Trophoblast cell (in vitro differentiated cells and primary cell): ENCODE measurements at regions not wholly inside any gene's neighbourhood (a gene's known extent, or its start where the extent isn't known, plus 50 kb on each side); places are given as distances from the start of the nearest gene placed in this dataset.

Experiments used
- DNase-seq, 2 donors: peaks; one replicate each; pipeline ENCODE4 v3.0.0-alpha.2; 2016
- H2AFZ ChIP-seq: 2 replicates; pipeline ENCODE4 v1.6.1; 2013; ENCODE audit warnings: low read length, moderate library complexity, mild to moderate bottlenecking; ENCODE audit not compliant: insufficient read depth, poor library complexity
- H2AK5ac ChIP-seq: 2 replicates; pipeline ENCODE4 v1.6.1; 2013; ENCODE audit warnings: mild to moderate bottlenecking, low read length
- H2BK120ac ChIP-seq: 2 replicates; pipeline ENCODE4 v1.6.1; 2013; ENCODE audit warnings: low read length, mild to moderate bottlenecking, moderate library complexity; ENCODE audit not compliant: insufficient read depth, poor library complexity
- H2BK12ac ChIP-seq: 2 replicates; pipeline ENCODE4 v1.6.1; 2013; ENCODE audit warnings: mild to moderate bottlenecking, low read length, moderate library complexity
- H2BK5ac ChIP-seq: 2 replicates; pipeline ENCODE4 v1.6.1; 2013; ENCODE audit warnings: low read length, low read depth, moderate library complexity, mild to moderate bottlenecking; ENCODE audit not compliant: poor library complexity
- H3K14ac ChIP-seq: 2 replicates; pipeline ENCODE4 v1.6.1; 2013; ENCODE audit warnings: mild to moderate bottlenecking, low read length
- H3K18ac ChIP-seq: 2 replicates; pipeline ENCODE4 v1.6.1; 2013; ENCODE audit warnings: mild to moderate bottlenecking, low read length
- H3K23ac ChIP-seq: 2 replicates; pipeline ENCODE4 v1.6.1; 2013; ENCODE audit warnings: low read length
- H3K27ac ChIP-seq: 2 replicates; pipeline ENCODE4 v1.5.1; 2013; ENCODE audit warnings: low read depth, mild to moderate bottlenecking, inconsistent platforms, low read length, moderate library complexity
- H3K27me3 ChIP-seq: 2 replicates; pipeline ENCODE4 v1.6.1; 2013; ENCODE audit warnings: inconsistent platforms, mild to moderate bottlenecking, low read length, moderate library complexity; ENCODE audit not compliant: insufficient read depth
- H3K36me3 ChIP-seq, 2 experiments: 1 replicate in 1 of 2; 2 replicates in 1 of 2; pipeline ENCODE4 v1.6.1; 2013; ENCODE audit warnings: low read length in 2 of 2, mild to moderate bottlenecking in 2 of 2, moderate library complexity in 1 of 2; ENCODE audit not compliant: insufficient read depth in 2 of 2, control insufficient read depth in 1 of 2
- H3K4ac ChIP-seq: 2 replicates; pipeline ENCODE4 v1.6.1; 2013; ENCODE audit warnings: low read depth, mild to moderate bottlenecking, low read length, moderate library complexity
- H3K4me1 ChIP-seq, 2 experiments: 1 replicate in 1 of 2; 2 replicates in 1 of 2; pipeline ENCODE4 v1.6.1; 2013; ENCODE audit warnings: low read length in 2 of 2, mild to moderate bottlenecking in 2 of 2, moderate library complexity in 1 of 2; ENCODE audit not compliant: insufficient read depth in 2 of 2, control insufficient read depth in 1 of 2
- H3K4me2 ChIP-seq: 2 replicates; pipeline ENCODE4 v1.6.1; 2013; ENCODE audit warnings: inconsistent platforms, mild to moderate bottlenecking, low read length, moderate library complexity
- H3K4me3 ChIP-seq: 2 replicates; pipeline ENCODE4 v1.5.1; 2013; ENCODE audit warnings: mild to moderate bottlenecking, low read depth, low read length, inconsistent platforms
- H3K79me1 ChIP-seq: one replicate; pipeline ENCODE4 v1.6.1; 2013; ENCODE audit warnings: low read length
- H3K79me2 ChIP-seq: 2 replicates; pipeline ENCODE4 v1.6.1; 2013; ENCODE audit warnings: low read length, mild to moderate bottlenecking; ENCODE audit not compliant: control insufficient read depth, insufficient read depth, poor library complexity
- H3K9ac ChIP-seq: 2 replicates; pipeline ENCODE4 v1.6.1; 2013; ENCODE audit warnings: mild to moderate bottlenecking, low read length
- H3K9me3 ChIP-seq: 2 replicates; pipeline ENCODE4 v1.6.1; 2013; ENCODE audit warnings: low read depth, mild to moderate bottlenecking, control low read depth, inconsistent platforms, low read length; ENCODE audit not compliant: insufficient read depth
- H4K12ac ChIP-seq: 2 replicates; pipeline ENCODE4 v1.6.1; 2013; ENCODE audit warnings: low read depth, mild to moderate bottlenecking, low read length, moderate library complexity
- H4K8ac ChIP-seq: 2 replicates; pipeline ENCODE4 v1.6.1; 2013; ENCODE audit warnings: low read depth, mild to moderate bottlenecking, low read length, moderate library complexity
- H4K91ac ChIP-seq: one replicate; pipeline ENCODE4 v1.6.1; 2013; ENCODE audit warnings: low read depth, mild to moderate bottlenecking, low read length, moderate library complexity
- WGBS: extraction: QIAGEN DNeasy Blood & Tissue Kit; methylation state at CpG from one replicate; pipeline ENCODE4 v1.1.7; 2013; ENCODE audit warnings: missing lambda C conversion rate; ENCODE audit not compliant: insufficient read length, insufficient coverage; ENCODE audit errors: extremely low coverage; 5-methylcytosine and 5-hydroxymethylcytosine counted together

DNA sequence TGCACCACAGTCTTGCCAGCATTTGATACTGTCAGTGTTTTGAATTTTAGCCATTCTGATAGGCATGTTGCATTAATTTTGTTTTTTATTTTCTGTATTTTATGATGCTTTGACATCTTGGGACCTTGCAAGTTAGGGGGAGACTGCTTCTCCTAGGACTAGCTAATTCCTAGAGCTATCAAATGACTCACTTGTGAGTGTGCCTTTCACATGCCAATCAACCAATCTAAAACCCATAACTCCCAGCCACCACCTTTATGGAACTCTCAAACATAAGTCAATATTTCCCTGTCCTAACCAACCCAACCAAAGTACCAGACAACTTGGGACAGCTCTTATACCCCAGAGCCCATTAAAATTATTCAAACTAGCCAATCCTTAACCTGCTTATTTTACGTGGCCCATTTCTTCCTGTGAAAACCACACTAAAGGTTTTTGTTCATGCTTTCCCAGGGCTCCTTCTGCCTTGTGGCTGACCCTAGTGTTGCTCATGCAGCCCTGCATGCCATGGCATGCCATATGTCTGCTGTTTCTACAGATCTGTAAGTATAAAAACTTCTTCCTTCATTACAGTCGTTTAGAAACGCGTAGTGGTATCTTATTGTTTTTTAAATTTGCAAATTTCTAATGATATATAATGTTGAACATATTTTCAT is 230.1 kb downstream of the GPD2 start:
- Histone ChIP-seq H4K8ac (no peak overlapping the region), H3K79me2 (no peaks in the 10 kb centered on the region), H3K36me3 (no peaks in the 10 kb centered on the region), H3K9ac (no peak overlapping the region), H3K9me3 (no peaks in the 10 kb centered on the region), H2AFZ (no peak overlapping the region), H3K23ac (no peak overlapping the region), H3K4ac (no peak overlapping the region), H3K27ac (no peak overlapping the region), H4K91ac (no peak overlapping the region), H2BK12ac (no peak overlapping the region), H3K27me3 (no peaks in the 10 kb centered on the region), H3K18ac (no peak overlapping the region), H3K79me1 (no peaks in the 10 kb centered on the region), H2BK5ac (no peak overlapping the region), H2AK5ac (no peak overlapping the region), H4K12ac (no peak overlapping the region), H3K4me3 (no peak overlapping the region), H3K4me1 (no peaks in the 10 kb centered on the region), H2BK120ac (no peak overlapping the region), H3K4me2 (no peak overlapping the region), H3K14ac (no peak overlapping the region)
- no peak for DNase-seq
- WGBS: no CpG with 5 or more reads among the region's 4 CpGs

DNA sequence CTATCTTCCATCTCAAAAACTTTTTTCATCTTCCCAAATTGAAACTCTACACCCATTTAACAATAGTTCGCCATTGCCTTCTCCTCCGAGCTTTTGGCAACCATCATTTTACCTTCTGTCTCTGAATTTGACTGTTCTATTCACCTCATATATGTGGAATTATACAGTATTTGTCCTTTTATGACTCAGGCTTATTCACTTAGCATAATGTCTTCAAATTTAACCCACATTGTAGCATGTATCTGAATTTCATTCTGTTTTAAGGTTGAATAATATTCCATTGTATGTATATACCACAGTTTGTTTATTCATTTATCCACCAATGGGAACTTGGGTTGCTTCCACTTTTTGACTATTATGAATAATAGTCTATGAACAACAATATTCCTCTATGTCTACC is 233.9 kb downstream of the GPD2 start:
- no peak overlapping the region for H3K27ac ChIP-seq
- no peak overlapping the region for H4K12ac ChIP-seq
- no peaks in the 10 kb centered on the region for H3K9me3 ChIP-seq
- H3K27me3 ChIP-seq: no peaks in the 10 kb centered on the region
- H3K79me1 ChIP-seq: no peaks in the 10 kb centered on the region
- no peak for DNase-seq
- H3K4ac ChIP-seq: no peak overlapping the region
- 100% methylated on average over 1 of the region's 2 CpGs for WGBS
- H3K9ac ChIP-seq: no peak overlapping the region
- H3K36me3 ChIP-seq: no peaks in the 10 kb centered on the region
- H2BK12ac ChIP-seq: no peak overlapping the region
- no peaks in the 10 kb centered on the region for H3K4me1 ChIP-seq
- no peak overlapping the region for H3K23ac ChIP-seq
- no peak overlapping the region for H2BK120ac ChIP-seq
- no peak overlapping the region for H4K8ac ChIP-seq
- H2BK5ac ChIP-seq: no peak overlapping the region
- H2AK5ac ChIP-seq: no peak overlapping the region
- H2AFZ ChIP-seq: no peak overlapping the region
- H3K14ac ChIP-seq: no peak overlapping the region
- no peak overlapping the region for H3K4me3 ChIP-seq
- no peak overlapping the region for H3K18ac ChIP-seq
- H3K4me2 ChIP-seq: no peak overlapping the region
- no peak overlapping the region for H4K91ac ChIP-seq
- no peaks in the 10 kb centered on the region for H3K79me2 ChIP-seq

DNA sequence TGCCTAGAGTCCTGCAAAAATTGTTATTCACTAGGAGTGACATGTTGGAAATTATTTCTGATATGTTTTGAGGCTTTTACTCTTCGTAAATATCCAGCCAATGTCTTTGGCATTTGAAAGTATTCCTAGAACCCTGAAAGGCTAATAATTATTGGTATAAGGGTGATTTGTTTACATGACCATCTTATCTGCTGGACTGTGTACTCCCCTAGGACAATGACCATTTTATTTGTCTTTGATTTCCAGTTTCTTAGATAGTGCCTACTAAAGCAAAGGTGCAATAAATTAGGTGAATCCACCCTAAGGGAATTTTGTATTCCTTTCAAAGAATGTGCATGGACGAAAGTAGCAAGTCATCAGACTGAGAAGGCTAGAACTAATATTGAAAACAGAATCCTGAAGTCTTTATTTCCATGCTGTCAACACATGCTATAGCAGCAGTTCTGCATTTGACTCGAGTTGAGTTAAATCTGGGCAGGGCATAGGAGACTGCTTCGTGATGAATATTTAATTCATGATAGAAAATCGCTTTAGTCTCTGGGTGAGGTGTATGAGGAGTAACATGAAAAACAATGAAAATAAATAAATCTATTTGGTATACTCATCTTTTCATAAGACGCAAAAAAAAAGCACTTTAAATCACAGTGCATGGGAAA is 235.7 kb downstream of the GPD2 start:
- H3K27ac ChIP-seq: no peak overlapping the region
- no peak overlapping the region for H2AK5ac ChIP-seq
- no peak overlapping the region for H4K91ac ChIP-seq
- no peaks in the 10 kb centered on the region for H3K36me3 ChIP-seq
- no peak overlapping the region for H3K23ac ChIP-seq
- no peak overlapping the region for H4K8ac ChIP-seq
- no peak overlapping the region for H3K4me2 ChIP-seq
- no peak overlapping the region for H2BK12ac ChIP-seq
- H3K4ac ChIP-seq: no peak overlapping the region
- no peak overlapping the region for H2BK120ac ChIP-seq
- no peak overlapping the region for H4K12ac ChIP-seq
- WGBS: no CpG with 5 or more reads among the region's 6 CpGs
- H3K79me2 ChIP-seq: no peaks in the 10 kb centered on the region
- H3K9ac ChIP-seq: no peak overlapping the region
- H3K9me3 ChIP-seq: no peaks in the 10 kb centered on the region
- H3K4me1 ChIP-seq: no peaks in the 10 kb centered on the region
- DNase-seq: no peak
- H3K4me3 ChIP-seq: no peak overlapping the region
- no peak overlapping the region for H2AFZ ChIP-seq
- H3K14ac ChIP-seq: no peak overlapping the region
- no peak overlapping the region for H2BK5ac ChIP-seq
- H3K18ac ChIP-seq: no peak overlapping the region
- H3K79me1 ChIP-seq: no peaks in the 10 kb centered on the region
- H3K27me3 ChIP-seq: no peaks in the 10 kb centered on the region

DNA sequence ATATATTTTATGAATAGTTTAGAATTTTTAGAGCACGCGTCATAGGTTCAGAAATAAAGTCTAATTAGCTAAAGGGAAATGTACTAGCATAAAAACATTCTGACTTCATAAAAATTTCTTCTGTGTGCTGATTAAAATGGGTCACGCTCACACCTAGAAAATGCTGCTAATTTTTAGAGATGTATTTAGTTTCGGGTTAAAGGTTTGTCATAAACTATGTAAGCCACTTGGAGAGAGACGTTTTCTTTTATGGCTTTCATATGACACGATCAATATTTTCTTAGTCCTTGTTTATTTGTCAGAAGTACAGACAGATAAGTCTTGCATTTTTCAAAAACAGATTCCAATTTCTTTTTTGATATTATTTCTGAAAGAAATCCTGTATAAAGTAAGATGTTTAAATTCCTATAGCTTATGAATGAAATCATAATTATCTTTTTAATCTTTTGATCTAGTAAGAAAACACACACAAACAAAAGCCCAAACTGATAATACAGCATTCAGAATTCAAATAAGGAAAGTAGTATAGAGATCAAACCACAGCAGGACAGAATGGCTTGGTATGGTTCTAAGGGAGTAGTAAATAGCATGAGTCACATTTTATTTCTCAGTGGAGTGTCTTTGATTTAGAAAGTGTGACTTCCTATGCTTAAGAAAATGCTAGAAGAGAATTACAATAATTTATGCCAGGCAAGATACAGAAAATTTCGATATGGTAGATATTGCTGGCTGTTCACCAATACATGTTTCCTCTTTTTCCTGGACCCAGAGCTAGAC is 236.6 kb downstream of the GPD2 start:
- no CpG with 5 or more reads among the region's 7 CpGs for WGBS
- no peak overlapping the region for H3K4me2 ChIP-seq
- H3K9ac ChIP-seq: no peak overlapping the region
- no peak overlapping the region for H3K23ac ChIP-seq
- no peak overlapping the region for H4K8ac ChIP-seq
- H3K14ac ChIP-seq: no peak overlapping the region
- no peak overlapping the region for H3K18ac ChIP-seq
- no peaks in the 10 kb centered on the region for H3K79me2 ChIP-seq
- no peaks in the 10 kb centered on the region for H3K36me3 ChIP-seq
- no peak overlapping the region for H2BK120ac ChIP-seq
- no peak overlapping the region for H4K91ac ChIP-seq
- DNase-seq: no peak
- H3K4ac ChIP-seq: no peak overlapping the region
- no peak overlapping the region for H2AK5ac ChIP-seq
- no peaks in the 10 kb centered on the region for H3K27me3 ChIP-seq
- H3K4me1 ChIP-seq: no peaks in the 10 kb centered on the region
- H2BK5ac ChIP-seq: no peak overlapping the region
- H3K4me3 ChIP-seq: no peak overlapping the region
- no peaks in the 10 kb centered on the region for H3K9me3 ChIP-seq
- no peaks in the 10 kb centered on the region for H3K79me1 ChIP-seq
- no peak overlapping the region for H2AFZ ChIP-seq
- no peak overlapping the region for H2BK12ac ChIP-seq
- H3K27ac ChIP-seq: no peak overlapping the region
- H4K12ac ChIP-seq: no peak overlapping the region
